NOMO-1 (cell line): ENCODE measurements at regions not wholly inside any gene's neighbourhood (a gene's known extent, or its start where the extent isn't known, plus 50 kb on each side); places are given as distances from the start of the nearest gene placed in this dataset.

Source experiments
- DNase-seq, 2 experiments: peaks; one replicate each; lab custom pipeline; 2025; ENCODE audit not compliant: unreplicated experiment in 2 of 2; lab: John Stamatoyannopoulos, UW

- no peak for DNase-seq
Measured at GRCh38 chrX:15985937-15986336, 131.3 kb upstream of the AP1S2 start.

GRCh38 chrX:15983034-15983433 is 128.4 kb upstream of the AP1S2 start:
- no peak for DNase-seq

GRCh38 chrX:15977644-15978043 is 123.0 kb upstream of the AP1S2 start:
- DNase-seq: peak; percentile 79 to 87

GRCh38 chrX:15976396-15976795 is 121.8 kb upstream of the AP1S2 start:
- peak; percentile 21 to 81 for DNase-seq

GRCh38 chrX:15973946-15974345 is 119.3 kb upstream of the AP1S2 start:
- peak; percentile 20 to 63 for DNase-seq

- DNase-seq: peak; percentile 26 to 31
Measured at GRCh38 chrX:15973299-15973698, 118.7 kb upstream of the AP1S2 start.

GRCh38 chrX:15971696-15972095 is 117.1 kb upstream of the AP1S2 start:
- no peak for DNase-seq

- no peak for DNase-seq
Measured at GRCh38 chrX:15963858-15964257, 109.2 kb upstream of the AP1S2 start.

- DNase-seq: no peak
Measured at GRCh38 chrX:15960237-15960636, 105.6 kb upstream of the AP1S2 start.

- DNase-seq: no peak
Measured at GRCh38 chrX:15956681-15957080, 102.1 kb upstream of the AP1S2 start.

- no peak for DNase-seq
Measured at GRCh38 chrX:15953801-15954200, 99.2 kb upstream of the AP1S2 start.

GRCh38 chrX:15952212-15952611 is 97.6 kb upstream of the AP1S2 start:
- no peak for DNase-seq

- DNase-seq: no peak
Measured at GRCh38 chrX:15948318-15948660, 93.7 kb upstream of the AP1S2 start.

GRCh38 chrX:15947648-15948317 is 93.2 kb upstream of the AP1S2 start:
- DNase-seq: no peak

- peak; percentile 5 to 57 for DNase-seq
Measured at GRCh38 chrX:15946783-15947580, 92.4 kb upstream of the AP1S2 start.

- no peak for DNase-seq
Measured at GRCh38 chrX:15943391-15943790, 88.8 kb upstream of the AP1S2 start.

GRCh38 chrX:15942307-15942706 is 87.7 kb upstream of the AP1S2 start:
- DNase-seq: no peak

- peak; percentile 67 to 91 for DNase-seq
Measured at GRCh38 chrX:15939737-15940136, 85.1 kb upstream of the AP1S2 start.

GRCh38 chrX:15938072-15938471 is 83.5 kb upstream of the AP1S2 start:
- DNase-seq: no peak

- peak; percentile 33 to 45 for DNase-seq
Measured at GRCh38 chrX:15931362-15931761, 76.7 kb upstream of the AP1S2 start.

- DNase-seq: peak in 1 of 2 experiments; percentile 78
Measured at GRCh38 chrX:15930585-15930984, 76.0 kb upstream of the AP1S2 start.

- DNase-seq: no peak
Measured at GRCh38 chrX:15929194-15929593, 74.6 kb upstream of the AP1S2 start.
